ENCODE measurements at regions not wholly inside any gene's neighbourhood (a gene's known extent, or its start where the extent isn't known, plus 50 kb on each side); places are given as distances from the start of the nearest gene placed in this dataset.
A peak's percentile ranks its signal among the peaks of the same experiment; 100 is the strongest.

DNA sequence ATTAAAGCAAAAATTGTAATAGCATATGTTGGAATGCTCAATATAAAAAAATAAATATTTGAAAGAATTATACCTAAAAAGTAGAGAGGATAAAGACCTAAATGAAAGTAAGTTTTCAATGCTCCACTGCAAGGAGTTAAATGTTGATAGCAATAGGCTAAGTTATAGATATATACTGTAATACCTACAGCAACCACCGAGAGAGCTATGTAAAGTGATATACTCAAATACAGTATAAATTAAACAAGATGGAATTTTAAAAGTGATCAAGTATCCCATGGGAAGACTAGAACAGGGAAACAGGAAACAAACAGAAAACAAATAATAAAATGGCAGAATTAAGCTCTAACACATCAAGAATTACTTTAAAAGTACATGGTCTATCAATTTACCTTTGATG is 73.9 kb downstream of the CASP3 start:
- ChIA-PET CTCF (no interaction called here), POLR2A (ENCODE audit: unreplicated experiment) (no interaction called here)
- Histone ChIP-seq H3K9me3 (ENCODE audit: low read length) (no peaks in the 10 kb centered on the region), H3K4me3 (ENCODE audit: low read length) (no peak overlapping the region), H2AFZ (ENCODE audit: low read length) (no peak overlapping the region), H3K9me2 (replicated peaks; ENCODE audit: low read length) (no peaks in the 10 kb centered on the region), H3K36me3 (ENCODE audit: low read depth, low read length) (no peaks in the 10 kb centered on the region), H4K20me1 (ENCODE audit: low read length) (no peaks in the 10 kb centered on the region), H3K9ac (ENCODE audit: low read length) (no peak overlapping the region), H3K4me2 (ENCODE audit: low read length) (no peak overlapping the region), H3K27me3 (ENCODE audit: low read length) (no peaks in the 10 kb centered on the region), H3K27ac (ENCODE audit: low read length) (no peak overlapping the region), H3K4me1 (ENCODE audit: insufficient read depth, low read length) (no peaks in the 10 kb centered on the region), H3F3A (ENCODE audit: low read length, unreplicated experiment) (no peaks in the 10 kb centered on the region), H3K79me2 (ENCODE audit: low read length) (no peaks in the 10 kb centered on the region)
- TF ChIP-seq EZH2phosphoT487 (IDR thresholded peaks at IDR 0.05; ENCODE audit: borderline replicate concordance, low read length) = no peak
- TF ChIP-seq CTCF (conservative IDR thresholded peaks at IDR 0.05; ENCODE audit: low read depth, low read length) = no peak
- TF ChIP-seq EZH2 (IDR thresholded peaks at IDR 0.05; ENCODE audit: low read length, unreplicated experiment) = no peak
- intact Hi-C loops (cut with micrococcal nuclease) = no loop called here
- BruUV-seq (replicated peaks) = no TSS peak
- ATAC-seq (no peak), DNase-seq (peak; percentile 16)

DNA sequence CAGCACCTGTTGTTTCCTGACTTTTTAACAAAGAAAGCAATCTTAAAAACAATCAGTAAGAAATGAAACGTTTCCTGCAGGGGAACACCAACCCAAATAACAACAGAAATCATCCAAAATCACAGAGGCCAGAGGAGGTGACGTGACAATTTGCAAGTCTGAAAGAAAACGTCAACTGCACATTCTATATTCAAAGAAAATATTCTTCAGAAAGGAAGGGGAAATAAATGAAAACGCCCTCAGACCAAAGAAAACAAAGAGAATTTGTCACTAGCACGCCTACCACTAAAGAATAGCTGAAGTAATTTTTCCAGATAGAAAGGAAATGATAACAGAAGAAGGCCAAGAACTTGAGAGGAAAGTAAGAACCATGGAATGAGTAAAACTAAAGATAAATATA is 74.4 kb downstream of the CASP3 start:
- no peaks in the 10 kb centered on the region for H3K4me1 ChIP-seq (ENCODE audit: insufficient read depth, low read length)
- H3K4me3 ChIP-seq (ENCODE audit: low read length) = no peak overlapping the region
- DNase-seq (no peak), ATAC-seq (no peak)
- no peak overlapping the region for H2AFZ ChIP-seq (ENCODE audit: low read length)
- TF ChIP-seq EZH2 (IDR thresholded peaks at IDR 0.05; ENCODE audit: low read length, unreplicated experiment) (no peak), EZH2phosphoT487 (IDR thresholded peaks at IDR 0.05; ENCODE audit: borderline replicate concordance, low read length) (no peak), CTCF (conservative IDR thresholded peaks at IDR 0.05; ENCODE audit: low read depth, low read length) (no peak)
- ChIA-PET POLR2A (ENCODE audit: unreplicated experiment) (no interaction called here), CTCF (no interaction called here)
- no peaks in the 10 kb centered on the region for H3K9me3 ChIP-seq (ENCODE audit: low read length)
- no peak overlapping the region for H3K27ac ChIP-seq (ENCODE audit: low read length)
- no peaks in the 10 kb centered on the region for H3K36me3 ChIP-seq (ENCODE audit: low read depth, low read length)
- intact Hi-C loops (cut with micrococcal nuclease) = no loop called here
- H3K27me3 ChIP-seq (ENCODE audit: low read length) = no peaks in the 10 kb centered on the region
- H3F3A ChIP-seq (ENCODE audit: low read length, unreplicated experiment) = no peaks in the 10 kb centered on the region
- no peak overlapping the region for H3K4me2 ChIP-seq (ENCODE audit: low read length)
- no peaks in the 10 kb centered on the region for H3K79me2 ChIP-seq (ENCODE audit: low read length)
- no peak overlapping the region for H3K9ac ChIP-seq (ENCODE audit: low read length)
- H3K9me2 ChIP-seq (replicated peaks; ENCODE audit: low read length) = no peaks in the 10 kb centered on the region
- no TSS peak for BruUV-seq (replicated peaks)
- H4K20me1 ChIP-seq (ENCODE audit: low read length) = no peaks in the 10 kb centered on the region

- H4K20me1 ChIP-seq (ENCODE audit: low read length) = no peaks in the 10 kb centered on the region
- H3K9ac ChIP-seq (ENCODE audit: low read length) = no peak overlapping the region
- POLR2A ChIA-PET (ENCODE audit: unreplicated experiment) = no interaction called here
Observed at GRCh38 chr4:184573701-184574100, 75.5 kb downstream of the CASP3 start.

More at GRCh38 chr4:184573701-184574100, 75.5 kb downstream of the CASP3 start:
- Histone ChIP-seq H3K36me3 (ENCODE audit: low read depth, low read length) (no peaks in the 10 kb centered on the region), H3K9me3 (ENCODE audit: low read length) (no peaks in the 10 kb centered on the region), H3F3A (ENCODE audit: low read length, unreplicated experiment) (no peaks in the 10 kb centered on the region), H3K27me3 (ENCODE audit: low read length) (no peaks in the 10 kb centered on the region), H3K4me3 (ENCODE audit: low read length) (no peak overlapping the region), H3K4me2 (ENCODE audit: low read length) (no peak overlapping the region), H3K4me1 (ENCODE audit: insufficient read depth, low read length) (no peaks in the 10 kb centered on the region), H3K27ac (ENCODE audit: low read length) (no peak overlapping the region), H3K9me2 (replicated peaks; ENCODE audit: low read length) (no peaks in the 10 kb centered on the region), H2AFZ (ENCODE audit: low read length) (no peak overlapping the region), H3K79me2 (ENCODE audit: low read length) (no peaks in the 10 kb centered on the region)
- intact Hi-C loops (cut with micrococcal nuclease) = no loop called here
- CTCF ChIA-PET = no interaction called here
- ATAC-seq (no peak), DNase-seq (no peak)
- BruUV-seq (replicated peaks) = no TSS peak
- TF ChIP-seq CTCF (conservative IDR thresholded peaks at IDR 0.05; ENCODE audit: low read depth, low read length) (no peak), EZH2phosphoT487 (IDR thresholded peaks at IDR 0.05; ENCODE audit: borderline replicate concordance, low read length) (no peak), EZH2 (IDR thresholded peaks at IDR 0.05; ENCODE audit: low read length, unreplicated experiment) (no peak)
